ENCODE measurements at regions not wholly inside any gene's neighbourhood (a gene's known extent, or its start where the extent isn't known, plus 50 kb on each side); places are given as distances from the start of the nearest gene placed in this dataset.

- H2AFZ ChIP-seq (ENCODE audit: low read depth, low read length) = no peak overlapping the region
Measured at GRCh38 chr1:81128079-81128478, 672.7 kb upstream of the ADGRL2 start.

GRCh38 chr1:81126989-81127581 is 673.6 kb upstream of the ADGRL2 start:
- H3K9ac ChIP-seq (ENCODE audit: low read length) = no peak overlapping the region
- no peaks in the 10 kb centered on the region for H3F3A ChIP-seq (ENCODE audit: insufficient read depth, low read length, poor library complexity, severe bottlenecking)
- H3K27ac ChIP-seq (ENCODE audit: low read length) = peak overlapping the region; percentile 6
- TF ChIP-seq RAD21 (conservative IDR thresholded peaks at IDR 0.05) (no peak), POLR2AphosphoS5 (IDR thresholded peaks at IDR 0.05) (peak; percentile 25), EP300 (conservative IDR thresholded peaks at IDR 0.05; ENCODE audit: poor library complexity, severe bottlenecking) (peak; percentile 38), REST (IDR thresholded peaks at IDR 0.05; ENCODE audit: borderline replicate concordance) (peak; percentile 61)
- H3K4me2 ChIP-seq (ENCODE audit: low read length) = no peak overlapping the region
- no peaks in the 10 kb centered on the region for H3K79me2 ChIP-seq (replicated peaks; ENCODE audit: insufficient read depth, low read length)
- no peak overlapping the region for H3K4me3 ChIP-seq (ENCODE audit: low read length)
- no peaks in the 10 kb centered on the region for H3K9me2 ChIP-seq (ENCODE audit: insufficient read depth, low read length)
- H3K36me3 ChIP-seq (ENCODE audit: insufficient read depth, low read length) = no peaks in the 10 kb centered on the region
- H4K20me1 ChIP-seq (ENCODE audit: insufficient read depth) = no peaks in the 10 kb centered on the region
- H3K9me3 ChIP-seq (ENCODE audit: low read length) = no peaks in the 10 kb centered on the region
- H2AFZ ChIP-seq (ENCODE audit: low read depth, low read length) = no peak overlapping the region
- no peaks in the 10 kb centered on the region for H3K27me3 ChIP-seq (ENCODE audit: insufficient read depth, low read depth, low read length)

More at GRCh38 chr1:81128079-81128478, 672.7 kb upstream of the ADGRL2 start:
- no peaks in the 10 kb centered on the region for H3K9me2 ChIP-seq (ENCODE audit: insufficient read depth, low read length)
- H3K9me3 ChIP-seq (ENCODE audit: low read length) = no peaks in the 10 kb centered on the region
- TF ChIP-seq REST (IDR thresholded peaks at IDR 0.05; ENCODE audit: borderline replicate concordance) (no peak), TAF1 (IDR thresholded peaks at IDR 0.05; ENCODE audit: low read depth) (no peak), POLR2AphosphoS5 (IDR thresholded peaks at IDR 0.05) (no peak), CTCF (IDR thresholded peaks at IDR 0.05; ENCODE audit: poor library complexity, severe bottlenecking) (no peak), SMC3 (conservative IDR thresholded peaks at IDR 0.05; ENCODE audit: poor library complexity) (no peak), RAD21 (conservative IDR thresholded peaks at IDR 0.05) (no peak), EP300 (conservative IDR thresholded peaks at IDR 0.05; ENCODE audit: poor library complexity, severe bottlenecking) (no peak), MXI1 (conservative IDR thresholded peaks at IDR 0.05; ENCODE audit: poor library complexity, severe bottlenecking) (no peak), EZH2 (IDR thresholded peaks at IDR 0.05; ENCODE audit: borderline replicate concordance, insufficient read depth, low read length, poor library complexity, severe bottlenecking) (no peak)
- no peaks in the 10 kb centered on the region for H3K79me2 ChIP-seq (replicated peaks; ENCODE audit: insufficient read depth, low read length)
- no peak overlapping the region for H3K9ac ChIP-seq (ENCODE audit: low read length)
- H3K27ac ChIP-seq (ENCODE audit: low read length) = no peak overlapping the region
- no peaks in the 10 kb centered on the region for H4K20me1 ChIP-seq (ENCODE audit: insufficient read depth)
- no peaks in the 10 kb centered on the region for H3K36me3 ChIP-seq (ENCODE audit: insufficient read depth, low read length)
- no peak overlapping the region for H3K4me3 ChIP-seq (ENCODE audit: low read length)
- no peaks in the 10 kb centered on the region for H3F3A ChIP-seq (ENCODE audit: insufficient read depth, low read length, poor library complexity, severe bottlenecking)
- H3K4me2 ChIP-seq (ENCODE audit: low read length) = no peak overlapping the region
- H3K27me3 ChIP-seq (ENCODE audit: insufficient read depth, low read depth, low read length) = no peaks in the 10 kb centered on the region

Data from neural cell (in vitro differentiated cells).